COR-L47 (cell line): ENCODE measurements at regions not wholly inside any gene's neighbourhood (a gene's known extent, or its start where the extent isn't known, plus 50 kb on each side); places are given as distances from the start of the nearest gene placed in this dataset.

Experiments
- DNase-seq: peaks from one replicate; lab custom pipeline; 2025; lab: John Stamatoyannopoulos, UW

- DNase-seq: no peak
These were observed 83.5 kb upstream of the CFAP20DC start for GRCh38 chr3:59133311-59133710.

DNA sequence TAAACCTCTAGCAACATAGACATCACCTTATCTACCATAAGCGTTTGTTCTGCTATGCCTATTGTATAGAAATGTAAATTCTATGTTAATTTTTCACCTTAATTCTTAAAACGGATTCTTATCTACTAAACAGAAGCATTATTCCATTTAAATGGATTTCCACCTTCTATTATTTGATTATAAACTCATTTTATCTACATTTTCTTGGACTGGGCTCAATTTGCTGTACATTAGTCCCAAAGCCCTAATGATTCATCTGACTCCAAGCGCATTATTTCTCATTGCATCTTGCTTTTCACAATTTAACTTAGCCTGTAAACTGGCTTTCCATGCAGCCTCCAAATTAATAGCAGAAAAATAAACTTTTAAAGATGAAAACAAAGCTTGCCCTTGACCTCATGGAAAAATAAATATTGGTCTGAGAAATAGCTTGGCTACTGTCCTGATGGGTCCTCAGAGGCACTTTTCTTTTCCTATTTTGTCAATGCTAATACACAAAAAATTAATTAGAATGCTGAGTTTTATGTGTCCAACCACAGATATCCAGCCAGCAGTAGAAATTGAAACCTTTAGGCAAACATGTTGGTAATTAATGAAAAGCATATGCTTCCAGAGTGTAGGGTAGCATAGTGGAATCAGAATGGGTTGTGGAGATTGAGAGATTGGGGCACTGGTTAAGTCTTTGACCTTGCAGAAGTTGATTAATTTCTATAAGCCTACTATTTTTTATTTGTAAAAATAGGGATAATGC is 81.4 kb upstream of the CFAP20DC start:
- no peak for DNase-seq

- DNase-seq: no peak
These were observed 78.9 kb upstream of the CFAP20DC start for GRCh38 chr3:59128685-59129084.

- DNase-seq: no peak
These were observed 77.2 kb upstream of the CFAP20DC start for GRCh38 chr3:59127071-59127470.

- no peak for DNase-seq
These were observed 76.6 kb upstream of the CFAP20DC start for GRCh38 chr3:59126446-59126845.

DNA sequence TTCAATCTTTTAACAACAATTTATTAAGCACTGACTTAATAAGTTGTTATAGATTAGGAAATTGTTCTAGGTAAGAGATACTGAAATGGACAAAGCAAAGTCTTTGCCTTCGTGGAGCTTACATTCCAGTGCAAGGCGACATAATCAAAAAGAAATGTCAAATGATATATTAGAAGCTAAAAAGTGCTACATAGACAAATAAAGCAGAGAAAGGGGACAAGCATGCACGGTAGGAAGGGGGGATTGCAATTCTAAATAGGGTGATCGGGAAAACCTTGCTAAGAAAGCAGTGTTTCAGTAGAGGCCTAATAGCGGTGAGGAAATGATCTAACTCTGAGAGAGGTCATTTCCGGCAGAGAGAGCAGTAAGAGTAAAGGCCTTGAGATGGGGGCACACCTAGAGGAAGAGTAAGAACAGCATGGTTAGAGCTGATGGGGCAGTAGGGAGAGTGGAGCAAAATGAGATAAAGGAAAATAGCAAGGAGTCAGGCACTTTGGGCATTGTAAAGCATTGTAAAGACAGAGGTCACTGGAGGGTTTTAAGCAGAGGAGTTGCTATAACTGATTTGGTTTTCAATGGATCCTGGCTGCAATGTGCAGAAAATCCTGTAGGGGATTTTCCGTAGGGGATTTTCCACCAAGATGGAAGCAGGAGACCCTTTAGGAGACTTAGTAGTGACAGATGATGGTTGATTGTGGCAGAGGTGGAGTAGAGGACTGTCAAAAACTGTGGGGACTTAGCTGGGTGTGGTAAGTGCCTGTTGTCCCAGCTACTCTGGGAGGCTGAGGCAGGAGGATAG is 71.7 kb upstream of the CFAP20DC start:
- DNase-seq: no peak

DNA sequence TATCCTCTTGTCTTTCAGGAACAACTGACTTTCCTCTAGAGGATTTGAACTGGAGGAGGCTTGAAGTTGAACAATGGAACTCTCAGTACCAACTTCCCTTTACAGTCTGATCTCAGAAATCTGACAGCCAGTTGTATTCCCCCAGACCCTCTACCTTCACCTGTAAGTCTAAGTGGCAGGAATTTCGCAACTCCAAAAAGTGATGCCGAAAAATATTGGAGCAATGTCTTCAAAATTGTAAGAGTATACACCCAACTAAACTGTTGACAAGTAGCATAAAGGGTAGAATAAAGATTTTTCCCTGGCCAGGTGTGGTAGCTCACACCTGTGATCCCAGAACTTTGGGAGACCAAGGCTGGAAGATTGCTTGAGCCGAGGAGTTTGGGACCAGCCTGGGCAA is 69.1 kb upstream of the CFAP20DC start:
- DNase-seq: no peak

DNA sequence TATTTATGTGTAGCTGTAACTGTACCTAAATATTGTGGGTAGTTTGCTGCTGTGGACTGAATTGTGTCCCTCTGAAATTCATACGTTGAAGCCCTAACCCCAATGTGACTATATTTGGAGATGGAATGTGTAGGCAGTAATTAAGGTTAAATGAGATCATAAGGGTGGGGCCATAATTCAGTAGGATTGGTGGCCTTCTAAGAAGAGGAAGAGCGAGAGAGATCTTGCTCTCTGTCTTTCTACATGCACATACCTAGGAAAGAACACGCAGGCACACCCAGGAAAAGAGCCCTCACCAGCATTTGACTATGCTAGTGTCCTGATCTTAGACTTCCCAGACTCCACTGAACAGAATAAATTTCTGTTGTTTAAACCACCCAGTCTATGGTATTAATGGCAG is 67.6 kb upstream of the CFAP20DC start:
- no peak for DNase-seq

DNA sequence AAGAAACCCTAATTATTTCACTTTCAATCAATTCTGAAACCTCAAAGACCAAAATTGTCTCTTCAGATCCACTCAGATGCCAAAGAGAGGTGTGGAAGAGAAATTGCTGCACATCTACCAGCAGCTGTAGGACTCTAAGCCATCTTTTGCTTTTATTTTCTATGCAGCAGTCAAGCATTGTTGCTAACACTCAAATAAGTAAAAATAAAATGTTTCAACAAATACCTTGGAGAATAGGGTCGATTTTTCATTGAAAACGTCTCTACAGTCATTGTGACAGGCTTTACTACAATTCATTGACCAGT is 66.4 kb upstream of the CFAP20DC start:
- DNase-seq: no peak

DNA sequence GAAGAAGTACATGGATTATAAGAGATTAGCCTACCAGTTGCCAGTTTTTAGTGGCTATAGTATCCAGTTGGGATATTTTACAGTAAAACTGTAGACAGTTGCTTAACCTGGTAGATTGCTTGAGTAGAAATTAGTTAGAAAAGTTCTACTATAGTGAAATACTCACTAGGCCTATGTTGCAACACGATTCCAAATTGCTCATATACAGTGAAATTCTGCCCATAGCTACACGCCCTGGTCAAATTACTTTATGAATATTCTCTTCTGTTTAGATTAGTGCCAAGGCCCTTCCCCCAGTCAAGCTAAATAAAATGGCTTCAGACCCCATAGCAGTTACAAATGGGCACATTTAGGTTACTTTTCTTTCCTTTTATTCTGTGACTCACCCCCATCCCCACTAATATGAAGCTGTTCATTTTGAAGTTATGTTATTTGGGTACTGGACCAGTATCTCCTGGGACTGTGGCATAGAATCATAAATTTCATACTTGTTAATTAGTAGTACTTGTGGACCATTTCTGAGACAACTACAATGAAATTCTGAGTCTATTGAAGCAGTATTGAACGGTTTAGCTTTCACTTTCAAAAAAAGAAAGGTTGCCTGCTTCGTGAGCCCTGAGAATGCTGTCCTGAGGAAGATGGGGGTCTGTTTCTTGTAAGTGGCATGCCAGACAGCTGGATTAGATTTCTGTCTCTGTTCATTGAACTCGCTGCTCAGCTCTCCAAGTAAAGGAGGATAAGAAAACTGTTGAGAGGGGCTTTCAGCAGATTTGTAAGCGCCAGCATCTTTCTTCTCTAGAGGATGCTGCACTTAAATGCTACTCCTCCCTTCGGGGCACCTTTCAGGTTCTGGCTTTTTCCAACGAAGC is 65.8 kb upstream of the CFAP20DC start:
- DNase-seq: no peak

DNA sequence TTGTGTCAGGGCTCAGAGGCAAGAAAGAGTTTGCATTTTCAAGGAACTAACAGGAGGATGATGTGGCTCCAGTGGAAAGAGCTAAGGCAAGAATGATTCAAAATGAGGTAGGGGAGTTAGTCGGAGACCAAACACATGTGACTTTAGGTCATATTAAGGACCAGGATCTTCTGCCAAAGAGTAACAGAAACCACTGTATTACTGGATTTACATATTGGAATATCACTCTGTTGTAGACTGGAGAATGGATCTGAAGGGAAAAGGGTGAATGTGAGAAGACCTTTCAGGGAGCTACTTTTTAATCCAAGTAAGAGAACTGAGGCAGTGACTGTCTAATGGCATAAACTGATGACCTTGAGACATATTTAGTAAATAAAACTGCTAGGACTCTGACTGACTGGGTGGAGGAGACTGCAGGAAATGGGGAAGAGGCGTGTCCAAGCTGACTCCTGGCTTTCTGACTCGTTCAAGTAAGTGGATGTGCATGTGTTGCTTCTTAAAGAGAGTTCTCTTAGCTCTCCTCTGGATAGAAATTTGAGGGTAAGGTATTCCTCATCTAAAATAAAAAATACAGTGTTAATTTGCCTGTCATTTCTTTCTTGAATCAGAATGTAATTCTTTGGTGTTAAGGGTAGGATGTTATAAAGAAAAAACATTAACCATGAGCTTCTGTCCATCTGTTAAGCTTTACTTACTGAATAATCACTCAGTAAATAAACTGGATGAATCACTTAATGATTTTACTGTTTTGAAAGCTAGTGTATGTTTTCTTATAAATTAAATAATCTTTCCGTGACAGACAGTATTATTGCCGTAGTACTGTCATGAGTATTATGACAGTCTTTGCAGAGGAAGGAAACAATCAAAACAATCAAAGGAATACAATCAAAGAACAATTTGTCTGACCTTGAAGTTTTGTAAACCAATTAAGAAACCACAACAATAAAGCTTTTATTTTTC is 58.3 kb upstream of the CFAP20DC start:
- no peak for DNase-seq

DNA sequence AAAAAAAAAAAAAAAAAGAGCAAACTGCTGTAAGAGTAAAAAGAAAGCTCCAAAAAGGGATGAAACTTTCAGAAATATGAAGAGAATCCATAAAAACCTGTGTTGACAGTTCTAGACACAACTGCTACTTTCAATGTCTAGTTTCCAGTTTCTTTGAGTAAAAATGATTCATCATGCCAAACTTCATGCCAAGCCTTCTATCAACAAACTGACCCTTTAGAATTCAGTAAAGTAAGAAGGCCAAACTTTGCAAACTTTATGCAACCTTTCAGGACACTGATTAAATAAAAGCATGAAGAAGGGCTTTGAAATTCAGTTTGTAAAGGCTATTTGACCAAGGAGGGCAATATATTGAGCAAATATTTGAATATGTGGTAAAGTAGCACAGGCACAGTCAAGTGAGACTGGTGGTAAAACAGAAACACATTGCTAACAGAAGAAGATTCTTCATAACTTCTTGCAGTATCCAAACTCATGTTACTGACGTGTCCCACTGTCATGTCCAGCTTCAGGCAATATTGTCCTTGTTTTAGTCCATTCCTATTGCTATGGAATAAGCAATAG is 56.3 kb upstream of the CFAP20DC start:
- no peak for DNase-seq

DNA sequence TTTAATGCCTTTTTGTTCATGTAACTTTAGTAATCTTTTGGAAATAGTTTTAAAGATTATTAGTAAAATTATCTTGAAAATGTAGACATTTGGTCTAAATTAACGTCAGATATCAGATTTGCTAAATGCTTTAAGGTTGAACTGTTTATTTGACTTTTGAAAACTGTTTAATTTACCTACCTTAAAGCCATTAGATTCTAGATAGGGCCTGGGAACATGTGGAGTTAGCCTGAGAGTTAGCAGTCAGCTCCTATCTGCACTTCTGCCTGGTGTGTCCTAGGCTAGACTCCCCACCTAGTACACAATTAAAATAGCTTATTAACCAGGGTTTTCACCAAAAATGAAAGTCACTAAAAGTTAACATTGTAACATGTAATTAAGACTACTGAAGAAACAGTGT is 53.7 kb upstream of the CFAP20DC start:
- DNase-seq: no peak

- DNase-seq: no peak
These were observed 51.5 kb upstream of the CFAP20DC start for GRCh38 chr3:59101231-59101736.
